ENCODE measurements at regions not wholly inside any gene's neighbourhood (a gene's known extent, or its start where the extent isn't known, plus 50 kb on each side); places are given as distances from the start of the nearest gene placed in this dataset.
"Not testable (repeated sequence)": the region's sequence is repeated elsewhere in the genome, so short reads cannot be mapped to it uniquely, and the experiment has no call there.

DNA sequence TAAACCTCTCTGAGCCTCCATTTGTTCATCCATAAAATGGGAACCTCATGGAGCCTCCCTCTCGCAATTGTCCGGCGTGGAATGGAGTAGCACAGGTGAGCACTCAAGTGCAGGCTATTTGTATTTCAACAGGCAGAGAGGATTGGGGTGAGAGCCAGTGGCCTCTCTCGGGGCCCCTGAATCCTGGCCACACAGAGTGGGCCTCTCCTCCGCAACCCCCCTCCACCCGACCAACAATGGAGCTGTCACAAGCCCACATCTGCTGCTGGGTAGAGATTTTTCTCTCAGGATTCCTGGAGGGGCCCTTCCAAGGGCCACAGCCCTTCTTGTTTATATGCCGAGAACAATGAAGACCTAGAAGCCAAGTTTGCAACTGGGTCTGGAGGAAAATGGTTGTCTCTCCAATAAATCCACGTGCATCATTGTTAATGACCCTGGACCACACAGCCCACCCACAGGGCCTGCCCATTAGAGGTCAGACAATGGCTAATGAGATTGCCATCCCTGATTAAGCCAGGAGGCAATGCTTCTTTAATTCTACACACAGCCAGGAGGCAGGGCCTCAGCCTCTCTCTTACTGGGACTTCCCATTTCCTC, 233.0 kb downstream of the ANKRD60 start:
- DNase-seq: no peak

DNA sequence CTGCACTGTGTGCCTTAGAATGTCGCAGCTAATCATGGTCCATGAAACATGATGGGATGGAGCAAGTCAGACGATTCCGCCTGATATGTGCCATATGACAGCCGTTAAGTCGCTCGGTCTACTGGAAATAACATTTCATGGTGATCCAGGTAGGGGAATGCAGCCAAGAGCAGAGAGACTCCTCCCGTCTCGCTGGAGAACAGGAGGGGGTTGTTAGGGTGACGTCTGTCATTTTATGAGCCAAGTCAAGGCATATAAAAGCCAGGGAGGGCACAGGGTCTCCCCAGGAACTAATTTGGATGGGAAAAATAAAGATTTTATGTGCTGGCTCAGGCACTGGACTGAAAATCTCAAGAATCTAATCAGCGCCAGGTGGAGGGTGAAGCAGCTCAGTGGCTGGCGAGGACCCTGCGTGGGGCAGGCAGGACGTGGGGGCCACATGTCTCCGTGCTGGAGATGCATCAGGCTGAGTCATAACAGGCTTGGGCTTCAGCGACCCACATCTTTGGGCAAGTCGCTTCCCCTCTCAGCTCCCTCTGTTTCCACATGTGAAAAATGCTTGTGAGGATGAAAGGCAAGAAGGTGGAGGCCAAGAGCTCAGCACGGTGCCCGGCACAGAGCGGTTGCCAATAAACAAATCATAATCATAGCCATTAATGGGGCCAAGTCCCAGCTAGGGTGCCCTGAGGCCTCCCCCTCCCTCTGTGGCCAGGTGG, 234.6 kb downstream of the ANKRD60 start:
- DNase-seq: no peak

DNA sequence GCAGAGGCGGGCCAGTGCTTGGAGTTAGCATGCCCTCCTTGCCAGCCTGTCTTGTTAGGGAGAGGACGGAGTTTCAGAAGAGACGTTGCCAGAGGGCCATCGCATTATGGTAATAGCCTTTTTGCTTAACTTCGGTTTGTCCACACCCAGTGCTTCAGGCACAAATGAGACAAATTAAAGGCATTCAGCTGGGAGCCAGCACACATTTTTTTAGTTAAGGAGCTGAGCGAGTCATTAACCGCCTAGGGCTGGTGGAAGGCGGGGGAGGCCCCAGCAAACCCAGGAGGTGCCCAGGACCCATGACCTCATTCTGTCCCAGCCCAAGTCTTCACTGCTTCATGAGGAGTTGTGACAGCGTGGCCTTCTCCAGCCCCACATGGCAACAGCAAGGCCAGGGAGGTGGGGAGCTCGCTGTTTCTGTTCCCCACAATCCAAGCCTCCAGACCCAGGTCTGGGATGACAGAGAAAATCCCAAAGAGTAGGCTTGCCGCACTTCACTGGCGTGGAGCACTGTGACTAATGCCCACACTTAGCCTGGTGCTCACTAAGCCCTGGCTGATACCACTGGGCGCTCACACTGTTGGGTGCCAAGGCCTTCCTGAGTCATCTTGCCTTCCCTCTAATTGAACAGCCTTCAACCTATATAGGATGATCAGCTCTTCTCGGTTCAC, 237.1 kb downstream of the ANKRD60 start:
- no peak for DNase-seq

DNA sequence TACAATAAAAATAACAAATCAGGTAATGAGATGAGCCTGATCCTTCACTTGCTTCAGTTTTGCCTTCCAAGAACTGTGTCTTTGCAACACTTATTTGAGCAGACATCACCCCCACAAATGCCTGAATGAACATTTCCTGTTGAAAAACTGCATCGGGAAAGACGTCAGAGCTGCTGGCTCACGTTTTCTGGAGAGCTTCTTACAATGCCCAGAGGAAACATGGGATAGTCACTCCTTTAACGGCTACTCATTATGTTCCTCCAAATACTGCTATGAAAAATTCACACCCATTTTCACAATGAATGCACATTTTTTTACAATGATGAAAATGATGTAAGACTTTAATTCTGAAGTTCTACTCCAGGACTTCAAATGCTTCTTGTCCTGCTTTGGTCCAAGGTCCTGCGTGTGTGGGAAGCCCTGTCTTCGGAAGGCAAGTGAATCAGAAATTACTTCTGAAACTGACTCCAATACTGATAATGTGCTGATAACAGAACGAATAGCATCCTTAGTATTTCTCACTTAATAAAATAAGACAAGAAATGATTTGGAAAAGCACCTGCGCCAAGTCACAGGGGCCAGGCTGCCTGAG, 238.0 kb downstream of the ANKRD60 start:
- DNase-seq: no peak

DNA sequence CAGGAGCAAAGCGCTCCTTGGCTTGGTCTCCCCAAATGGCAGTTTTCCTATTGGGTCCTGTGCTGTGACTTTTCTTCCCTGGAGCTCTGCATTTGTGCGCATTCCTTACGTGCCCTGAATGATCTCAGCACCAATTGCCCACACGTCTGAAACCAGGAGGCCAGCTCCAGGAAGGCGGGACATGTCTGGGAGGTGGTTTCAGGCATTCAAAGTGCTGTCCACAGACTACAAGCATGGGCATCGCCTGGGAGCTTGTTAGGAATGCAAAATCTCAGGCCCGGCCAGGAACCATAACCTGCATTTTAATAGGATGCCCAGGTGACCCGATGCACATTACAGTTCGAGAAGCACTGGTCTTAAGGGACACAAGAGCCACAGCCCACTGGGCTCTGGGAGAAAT, 239.6 kb downstream of the ANKRD60 start:
- no peak for DNase-seq

DNA sequence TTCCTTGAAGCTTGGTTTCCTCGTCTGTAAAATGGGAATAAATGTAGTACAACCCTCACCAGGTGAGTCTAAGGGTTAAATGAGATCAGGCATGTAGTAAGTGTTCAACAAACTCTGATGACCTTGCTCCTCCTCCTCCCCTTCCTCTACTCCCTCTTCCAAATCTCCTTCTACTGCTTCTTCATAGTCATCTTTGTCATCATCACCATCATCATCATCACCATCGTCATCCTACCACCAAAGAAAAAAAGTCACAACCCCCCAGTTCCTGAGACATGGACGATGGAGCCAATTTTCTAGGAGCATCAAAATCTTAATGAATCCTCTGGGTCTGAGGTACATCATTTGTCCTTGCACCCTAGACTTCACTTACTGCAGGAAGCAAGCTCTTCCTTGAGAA, 240.0 kb downstream of the ANKRD60 start:
- no peak for DNase-seq

DNA sequence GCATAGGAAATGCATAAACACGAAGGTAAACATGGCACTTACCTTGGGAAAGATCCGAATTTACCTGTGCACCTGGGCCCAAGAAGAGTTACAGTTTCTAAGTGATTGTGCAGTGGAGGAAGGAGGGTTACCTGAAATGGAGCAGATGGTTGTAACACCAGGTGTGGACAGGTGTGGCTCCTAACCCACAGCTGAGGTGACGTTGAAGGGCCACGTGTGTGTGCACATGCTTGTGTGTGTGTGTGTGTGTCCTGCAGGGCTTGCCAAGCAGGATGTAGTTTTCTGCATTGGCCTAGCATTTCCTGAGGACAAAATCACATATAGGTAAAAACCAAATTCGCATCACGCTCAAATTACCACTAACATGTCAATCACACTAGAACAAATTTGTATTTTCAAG, 240.8 kb downstream of the ANKRD60 start:
- DNase-seq: no peak

DNA sequence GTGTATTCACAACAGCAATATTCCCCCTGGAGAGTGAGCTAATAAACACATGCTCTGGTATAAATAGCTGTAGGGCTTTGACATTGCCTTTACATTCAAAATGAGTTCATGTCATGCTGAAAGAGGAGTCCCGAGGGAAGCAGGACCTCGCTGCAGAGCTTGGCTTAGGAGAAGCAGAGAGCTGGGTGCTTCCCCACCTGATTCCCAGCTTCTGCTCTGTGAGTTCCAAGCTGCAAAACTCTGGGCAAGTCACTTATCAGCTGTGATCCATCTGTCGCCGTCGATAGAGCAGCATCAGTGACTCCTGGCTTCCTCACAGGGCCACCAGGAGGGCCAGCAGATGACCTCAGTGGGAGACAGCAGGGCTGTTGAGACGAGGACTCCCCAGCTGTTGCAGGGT, 241.8 kb downstream of the ANKRD60 start:
- no peak for DNase-seq

DNA sequence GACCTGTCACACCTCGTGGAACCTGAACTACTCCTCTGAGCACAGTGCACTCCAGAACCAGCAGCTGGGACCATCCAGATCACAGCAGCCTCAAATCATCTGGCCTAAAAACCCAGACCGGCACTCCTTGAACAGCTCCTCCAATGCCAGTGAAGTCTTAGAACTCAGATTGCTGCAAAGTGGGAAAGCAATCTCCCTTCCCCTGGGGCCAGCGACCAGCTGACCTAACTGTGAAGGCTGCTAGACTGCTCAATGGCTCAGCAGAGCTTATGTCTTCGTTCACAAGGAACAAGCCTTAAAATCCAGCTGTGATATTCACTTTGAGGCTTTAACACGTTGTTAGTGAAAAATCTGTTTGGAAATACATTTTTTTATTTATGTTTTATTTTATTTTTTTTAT, 243.2 kb downstream of the ANKRD60 start:
- no peak for DNase-seq

DNA sequence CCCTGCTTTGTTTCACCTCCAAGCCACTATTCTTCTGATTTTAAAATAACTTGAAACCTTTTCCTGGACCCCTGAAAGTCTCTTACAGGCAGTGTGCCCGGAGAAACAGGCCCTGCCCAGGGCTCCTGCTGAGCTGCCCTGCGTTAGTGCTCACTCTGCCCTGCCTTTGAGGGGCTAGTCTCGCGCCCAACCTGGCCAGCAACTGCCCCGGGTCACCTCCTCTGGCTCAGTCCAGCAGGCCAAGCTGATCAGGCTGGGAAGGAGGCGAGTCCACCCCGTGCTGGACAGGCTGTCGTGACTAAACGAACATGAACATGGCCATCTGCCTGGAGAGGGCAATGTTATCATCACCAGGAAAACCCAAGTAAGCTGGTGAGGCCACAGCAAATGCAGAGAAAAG, 245.4 kb downstream of the ANKRD60 start:
- DNase-seq: no peak

DNA sequence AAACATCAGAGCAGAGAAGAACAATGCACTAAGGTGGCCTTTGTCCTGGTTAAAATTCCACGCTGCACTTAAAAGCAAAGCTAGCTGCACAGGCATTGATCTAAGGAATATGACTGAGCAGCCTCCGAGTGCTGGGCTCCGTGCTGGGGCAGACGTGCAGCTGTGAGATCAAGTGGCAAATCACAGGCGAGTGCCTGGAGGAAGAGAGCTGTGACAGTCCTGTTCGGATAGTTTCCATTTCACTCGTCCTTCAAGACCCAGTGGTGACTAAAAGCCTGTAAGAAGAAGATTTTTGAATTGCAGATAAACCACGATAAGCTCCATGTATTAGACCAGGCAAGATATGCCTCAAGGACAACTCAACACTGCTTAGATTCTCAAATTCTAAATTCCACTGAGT, 247.9 kb downstream of the ANKRD60 start:
- DNase-seq: no peak

DNA sequence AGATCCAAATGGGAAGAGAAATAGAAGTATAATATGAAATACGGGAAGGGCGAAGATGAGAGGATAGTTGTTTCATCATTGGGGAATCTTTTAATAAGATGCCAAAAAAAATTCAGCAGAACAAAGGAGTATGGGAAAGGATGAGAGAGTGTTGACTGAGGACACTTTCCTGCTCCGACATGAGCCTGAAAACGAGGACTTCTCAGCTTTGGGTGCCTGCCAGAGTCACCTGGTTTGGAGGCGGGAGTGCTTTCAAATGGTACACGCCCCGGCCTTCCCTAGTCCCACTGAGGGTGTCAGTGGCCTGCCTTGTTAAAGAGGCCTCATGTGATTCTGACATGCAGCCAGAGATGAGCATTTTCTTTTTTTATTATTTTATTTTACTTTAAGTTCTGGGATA, 250.9 kb downstream of the ANKRD60 start:
- DNase-seq: no peak

DNA sequence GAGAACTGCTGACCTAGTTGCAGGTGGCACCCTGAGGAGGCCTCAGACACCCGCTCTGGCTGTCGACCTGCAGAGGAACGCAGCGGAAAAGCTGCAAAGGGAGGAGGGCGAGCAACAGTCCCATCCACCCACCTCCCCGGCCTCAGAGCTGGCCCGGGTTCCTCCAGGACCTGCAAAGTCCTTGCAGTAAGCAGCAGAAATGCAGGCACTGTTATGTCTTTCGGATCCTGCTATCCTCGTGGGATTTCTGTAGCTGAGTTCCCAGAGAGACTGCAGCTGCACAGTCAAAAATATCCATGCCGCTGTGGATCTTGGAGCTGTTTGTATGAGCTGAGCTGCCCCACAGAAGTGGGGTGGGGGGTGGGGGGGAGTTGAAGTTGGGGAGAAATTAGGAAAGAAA, 251.3 kb downstream of the ANKRD60 start:
- no peak for DNase-seq

DNA sequence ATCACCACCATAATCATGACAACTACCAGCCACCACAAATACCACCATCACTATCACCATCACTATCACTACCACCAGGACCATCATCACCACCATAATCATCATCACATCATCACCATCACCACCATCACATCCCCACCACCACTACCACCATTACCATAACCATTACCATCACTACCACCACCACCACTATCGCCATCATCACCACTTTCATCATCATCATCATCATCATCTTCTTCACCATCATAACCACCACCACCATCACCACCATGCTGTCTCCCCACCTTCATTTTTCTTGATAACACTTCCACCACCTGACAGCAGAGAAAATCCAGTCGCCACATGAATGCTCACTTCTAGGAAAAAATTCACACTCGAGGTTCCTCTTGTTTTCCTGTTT, 253.6 kb downstream of the ANKRD60 start:
- DNase-seq: no peak

DNA sequence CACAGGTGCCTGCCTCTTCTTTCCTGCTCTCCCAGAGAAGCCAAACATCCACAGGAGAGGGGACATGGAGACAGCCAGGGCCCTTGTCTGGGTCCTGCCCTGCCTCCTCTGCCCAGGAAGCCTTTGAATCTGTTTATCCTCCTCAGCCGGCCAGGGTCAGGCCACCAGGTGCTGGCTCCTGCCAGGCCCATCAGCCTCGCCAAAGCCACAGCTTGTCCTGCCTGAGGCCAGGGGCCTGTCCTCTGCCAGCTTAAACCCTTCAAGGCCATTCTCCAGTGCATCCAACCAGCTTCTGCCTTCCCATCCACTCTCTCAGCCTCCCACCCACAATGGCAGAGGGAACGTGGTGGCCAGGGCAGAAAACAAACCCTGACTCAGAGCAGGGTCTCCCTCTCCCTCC, 254.6 kb downstream of the ANKRD60 start:
- DNase-seq: no peak

DNA sequence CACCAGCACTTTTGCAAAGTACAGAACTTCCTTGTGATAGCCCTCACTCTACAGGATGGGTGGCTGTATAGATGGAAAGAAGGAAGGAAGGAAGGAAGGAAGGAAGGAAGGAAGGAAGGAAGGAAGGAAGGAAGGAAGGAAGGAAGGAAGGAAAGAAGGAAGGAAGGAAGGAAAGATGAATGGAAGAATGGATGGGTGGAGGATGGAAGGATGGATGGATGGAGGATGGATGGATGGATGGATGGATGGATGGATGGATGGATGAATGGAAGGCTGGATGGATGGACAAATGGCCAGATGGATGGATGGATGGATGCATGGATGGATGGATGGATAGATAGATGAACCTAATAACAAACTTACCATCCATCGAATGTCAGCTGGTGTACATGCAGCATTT, 256.9 kb downstream of the ANKRD60 start:
- not testable (repeated sequence) for DNase-seq

DNA sequence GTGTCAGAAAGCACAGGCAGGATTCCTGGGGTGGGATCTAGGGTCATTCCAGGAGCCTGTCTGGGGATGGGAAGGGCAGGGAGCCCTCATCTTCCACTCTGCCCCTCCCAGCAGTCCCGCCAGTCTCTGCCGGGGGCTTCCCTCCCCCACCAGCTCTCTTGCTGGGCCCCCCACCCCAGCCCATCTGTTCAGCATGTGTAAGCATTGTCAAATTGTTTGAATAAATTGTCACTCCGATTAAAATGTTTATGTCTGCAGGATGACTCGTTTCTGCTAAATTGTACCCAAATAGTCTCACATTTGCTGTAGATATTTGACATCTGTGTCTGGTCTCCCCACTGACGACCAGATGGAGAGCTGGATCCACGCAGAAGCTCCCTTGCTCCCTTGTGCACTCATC, 257.6 kb downstream of the ANKRD60 start:
- DNase-seq: no peak

DNA sequence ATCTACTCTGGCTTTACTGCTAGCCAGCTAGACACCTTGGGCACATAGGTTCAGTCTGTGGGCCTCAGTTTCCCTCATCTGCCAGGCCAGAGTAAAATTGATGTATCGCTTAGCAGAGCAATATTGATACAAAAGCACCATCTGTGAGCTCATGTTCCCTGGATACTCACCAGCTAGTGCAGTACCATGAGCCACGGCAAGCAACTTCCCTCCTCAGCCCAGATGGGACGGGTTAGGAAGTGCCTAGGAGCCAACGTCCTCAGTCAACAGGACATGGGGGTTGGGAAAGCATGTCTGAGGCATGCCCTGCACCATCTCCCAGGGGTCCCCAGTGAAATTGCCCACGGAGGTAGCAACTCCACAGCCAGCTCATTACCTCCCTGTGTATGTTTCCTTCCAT, 258.3 kb downstream of the ANKRD60 start:
- no peak for DNase-seq

DNA sequence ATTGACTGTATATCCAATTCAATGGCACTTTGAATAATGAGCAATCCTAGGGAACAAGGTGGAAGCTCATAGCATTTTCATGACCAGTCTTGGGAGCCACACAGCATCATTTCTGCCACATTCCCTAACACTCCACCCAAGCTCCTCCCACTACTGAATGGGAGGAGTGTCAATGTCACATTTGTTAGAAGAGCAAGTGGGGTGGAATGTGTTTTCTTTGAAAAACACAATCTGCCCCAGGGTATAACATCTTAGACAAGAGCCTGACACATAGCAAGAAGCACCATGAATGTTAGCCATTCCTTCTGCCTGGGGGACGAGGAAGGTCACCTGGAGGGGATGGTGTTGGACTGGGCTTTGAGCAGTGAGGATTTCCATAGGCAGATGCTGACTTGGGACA, 258.3 kb upstream of the PMEPA1 start:
- no peak for DNase-seq

DNA sequence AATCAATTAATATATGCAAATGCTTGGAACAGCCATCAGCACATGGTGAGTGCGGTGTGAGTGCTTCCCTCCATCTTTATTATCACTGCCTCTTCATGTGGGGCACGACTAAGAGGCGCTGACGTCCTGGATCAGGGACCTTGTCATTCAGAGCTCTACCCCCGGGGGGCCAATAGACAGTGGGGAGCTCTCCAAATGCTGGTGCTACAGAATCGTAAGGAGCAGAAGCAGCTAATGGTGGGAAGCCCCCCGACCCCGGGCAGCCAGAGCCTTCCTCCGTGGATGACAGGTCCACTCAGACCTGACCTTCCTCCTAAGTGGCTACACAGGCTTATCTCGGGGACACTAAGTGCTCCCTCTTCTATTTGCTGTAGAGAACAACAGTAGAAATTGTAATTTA, 257.5 kb upstream of the PMEPA1 start:
- no peak for DNase-seq

DNA sequence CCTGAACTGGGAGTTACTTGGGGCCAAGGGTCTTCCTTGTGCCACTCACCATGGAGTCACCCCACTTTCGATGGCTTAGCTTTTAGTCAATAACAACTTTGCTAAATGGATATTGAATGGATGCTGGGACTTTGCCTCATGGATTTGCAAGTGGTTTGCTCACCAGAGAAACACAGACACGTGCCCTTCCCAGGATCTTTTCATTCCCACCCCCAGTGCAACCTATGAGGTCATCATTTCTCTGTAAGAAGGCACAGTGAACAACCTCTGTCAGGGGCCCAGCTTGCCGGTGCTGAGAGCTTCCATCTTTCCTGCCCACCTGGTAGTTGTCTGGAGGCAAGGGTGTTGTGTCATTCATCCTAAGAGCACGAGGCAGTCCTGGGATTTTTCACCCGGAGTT, 256.8 kb upstream of the PMEPA1 start:
- no peak for DNase-seq

DNA sequence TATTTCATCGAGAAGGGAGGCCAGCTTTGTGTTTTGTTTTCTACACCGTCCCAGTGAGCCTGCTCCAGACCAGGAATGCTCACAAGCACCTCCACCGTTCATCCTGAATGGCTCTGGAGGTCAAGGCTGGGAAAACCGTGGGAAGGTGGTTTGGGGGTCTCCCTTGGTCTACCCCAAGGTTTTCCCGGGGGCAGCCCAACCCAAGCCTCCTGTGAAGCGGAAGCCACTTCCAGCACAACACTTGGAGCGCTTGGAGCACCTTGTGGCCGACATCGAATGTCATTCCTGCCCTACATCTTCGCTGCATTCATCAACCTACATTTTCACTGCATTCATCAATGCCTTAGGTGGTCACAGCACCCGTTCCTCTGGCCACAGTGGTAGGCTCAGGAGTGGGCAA, 255.6 kb upstream of the PMEPA1 start:
- DNase-seq: no peak

DNA sequence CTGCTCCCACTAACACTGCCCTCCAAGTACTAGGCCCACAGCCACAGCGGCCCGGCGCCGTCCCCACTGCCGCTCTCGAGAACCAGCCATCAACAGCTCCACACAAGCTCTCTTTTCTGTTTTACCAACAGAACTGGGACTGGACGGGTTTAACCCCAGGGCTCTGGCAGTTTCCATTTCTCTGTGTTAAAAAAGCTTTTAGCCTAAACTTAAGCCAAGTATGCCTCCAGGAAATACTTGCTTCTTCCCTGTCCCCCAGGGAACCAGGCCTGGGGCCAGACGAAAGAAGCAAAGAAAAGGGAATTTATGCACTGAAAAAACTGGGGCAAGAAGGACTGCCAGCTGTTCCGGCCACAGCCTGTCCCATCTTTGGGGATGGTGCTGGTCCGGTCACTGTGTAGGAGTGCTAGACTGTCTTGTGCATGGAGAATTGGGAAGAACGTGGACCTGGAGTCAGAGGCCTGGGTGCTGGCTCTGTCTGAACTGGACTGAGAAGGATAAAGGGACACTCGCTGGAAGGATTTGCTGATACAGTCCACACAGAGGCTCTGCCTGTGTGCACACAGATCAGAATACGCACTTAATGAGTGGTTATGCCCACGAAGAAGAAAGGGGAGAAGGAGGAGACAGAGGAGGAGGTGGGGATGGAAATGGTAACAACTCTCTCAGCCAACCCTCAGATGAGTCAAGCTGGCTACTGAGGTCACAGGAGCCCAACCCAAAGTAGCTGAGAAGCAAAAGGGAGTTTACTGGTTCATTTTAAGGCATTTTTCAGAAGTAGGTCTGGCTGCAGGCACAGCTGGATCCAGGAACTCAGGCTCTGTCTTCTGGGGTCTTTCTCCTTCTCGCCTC, 254.4 kb upstream of the PMEPA1 start:
- no peak for DNase-seq
